ENCODE measurements at regions not wholly inside any gene's neighbourhood (a gene's known extent, or its start where the extent isn't known, plus 50 kb on each side); places are given as distances from the start of the nearest gene placed in this dataset.
"Not testable (repeated sequence)": the region's sequence is repeated elsewhere in the genome, so short reads cannot be mapped to it uniquely, and the experiment has no call there.

DNA sequence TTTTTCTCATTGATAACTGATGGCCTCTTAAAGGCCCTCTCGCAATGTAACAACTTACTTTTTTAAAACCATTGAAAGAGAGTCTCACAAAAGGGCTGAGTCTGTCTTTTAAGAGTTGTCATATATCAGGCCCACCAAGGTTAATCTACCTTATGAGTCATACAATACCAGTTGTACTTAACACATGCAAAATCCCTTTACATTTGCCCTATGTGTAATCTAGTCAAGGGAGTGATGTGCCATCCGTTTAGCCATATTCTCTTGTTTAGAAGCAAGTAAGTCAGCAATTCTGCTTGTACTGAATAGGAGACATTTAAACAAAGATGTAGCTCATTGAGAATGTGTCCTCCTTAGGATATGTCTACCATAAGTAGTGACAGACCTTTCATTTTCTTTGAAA is 143.7 kb downstream of the TENT5A start:
- TF ChIP-seq CTCF (IDR thresholded peaks at IDR 0.05; ENCODE audit: control extremely low read depth, extremely low read depth): no peak
- Histone ChIP-seq H3K9ac (ENCODE audit: insufficient read depth in 1 of 2, low read length in 2 of 2) (no peak overlapping the region), H3K27me3 (ENCODE audit: control insufficient read depth in 3 of 3, insufficient read depth in 3 of 3, low read length in 2 of 3) (no peaks in the 10 kb centered on the region), H3K27ac (ENCODE audit: low read depth in 1 of 2, low read length in 1 of 2) (no peak overlapping the region), H3K4me1 (ENCODE audit: control insufficient read depth in 5 of 5, insufficient read depth in 5 of 5, low read length in 5 of 5) (peaks cover 0 to 3% (median 0%) of the 10 kb centered on the region in 5 donors), H3K9me3 (ENCODE audit: control insufficient read depth in 4 of 4, insufficient read depth in 3 of 4, low read length in 3 of 4) (no peaks in the 10 kb centered on the region), H3K4me3 (no peak overlapping the region), H3K36me3 (ENCODE audit: control insufficient read depth in 4 of 4, insufficient read depth in 4 of 4, low read length in 4 of 4) (no peaks in the 10 kb centered on the region)
- WGBS, 2 donors: 92 to 94% methylated on average over 2 of the region's 2 CpGs
- ATAC-seq (ENCODE audit: insufficient read depth, low FRiP score) (no peak), DNase-seq (no peak)

DNA sequence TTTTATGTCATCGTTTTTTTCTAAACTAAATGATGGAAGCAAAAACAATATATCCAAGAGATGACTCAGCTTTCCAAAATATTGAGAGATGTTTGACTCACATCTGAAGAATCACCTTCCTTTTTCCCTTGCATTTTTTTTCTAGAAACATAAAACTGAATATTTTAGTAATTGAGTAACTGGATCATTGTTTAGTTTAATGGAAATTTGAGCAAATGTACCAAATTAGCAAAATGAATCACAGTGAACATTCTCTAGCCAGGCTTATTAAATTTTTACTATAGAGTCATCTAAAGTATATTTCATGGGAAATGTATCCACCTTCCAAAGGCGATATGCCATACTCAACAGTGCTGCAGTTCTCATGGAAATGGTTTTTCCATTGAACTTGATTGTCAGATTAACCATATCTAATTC is 145.5 kb downstream of the TENT5A start:
- no peaks in the 10 kb centered on the region for H3K27me3 ChIP-seq (ENCODE audit: control insufficient read depth in 3 of 3, insufficient read depth in 3 of 3, low read length in 2 of 3)
- no peak overlapping the region for H3K9ac ChIP-seq (ENCODE audit: insufficient read depth in 1 of 2, low read length in 2 of 2)
- 89 to 92% methylated on average over 2 of the region's 2 CpGs for WGBS, 2 donors
- DNase-seq: no peak
- no peak for ATAC-seq (ENCODE audit: insufficient read depth, low FRiP score)
- no peaks in the 10 kb centered on the region for H3K36me3 ChIP-seq (ENCODE audit: control insufficient read depth in 4 of 4, insufficient read depth in 4 of 4, low read length in 4 of 4)
- no peaks in the 10 kb centered on the region for H3K9me3 ChIP-seq (ENCODE audit: control insufficient read depth in 4 of 4, insufficient read depth in 3 of 4, low read length in 3 of 4)
- H3K4me3 ChIP-seq: no peak overlapping the region
- TF ChIP-seq CTCF (IDR thresholded peaks at IDR 0.05; ENCODE audit: control extremely low read depth, extremely low read depth): no peak
- no peaks in the 10 kb centered on the region for H3K4me1 ChIP-seq (ENCODE audit: control insufficient read depth in 5 of 5, insufficient read depth in 5 of 5, low read length in 5 of 5)
- H3K27ac ChIP-seq (ENCODE audit: low read depth in 1 of 2, low read length in 1 of 2): no peak overlapping the region

- H3K4me1 ChIP-seq (ENCODE audit: control insufficient read depth in 5 of 5, insufficient read depth in 5 of 5, low read length in 5 of 5): no peaks in the 10 kb centered on the region
- no peaks in the 10 kb centered on the region for H3K27me3 ChIP-seq (ENCODE audit: control insufficient read depth in 3 of 3, insufficient read depth in 3 of 3, low read length in 2 of 3)
- no peak for TF ChIP-seq CTCF (IDR thresholded peaks at IDR 0.05; ENCODE audit: control extremely low read depth, extremely low read depth)
- no peak for DNase-seq
- no peaks in the 10 kb centered on the region for H3K9me3 ChIP-seq (ENCODE audit: control insufficient read depth in 4 of 4, insufficient read depth in 3 of 4, low read length in 3 of 4)
- no peak overlapping the region for H3K27ac ChIP-seq (ENCODE audit: low read depth in 1 of 2, low read length in 1 of 2)
- no peak overlapping the region for H3K9ac ChIP-seq (ENCODE audit: insufficient read depth in 1 of 2, low read length in 2 of 2)
- H3K36me3 ChIP-seq (ENCODE audit: control insufficient read depth in 4 of 4, insufficient read depth in 4 of 4, low read length in 4 of 4): no peaks in the 10 kb centered on the region
- WGBS, 2 donors: 89 to 91% methylated on average over 1 of the region's 1 CpG
- H3K4me3 ChIP-seq: no peak overlapping the region
- no peak for ATAC-seq (ENCODE audit: insufficient read depth, low FRiP score)
Observed at GRCh38 chr6:81605526-81605925, 147.0 kb downstream of the TENT5A start.

GRCh38 chr6:81601918-81602317 is 150.6 kb downstream of the TENT5A start:
- no peak overlapping the region for H3K4me3 ChIP-seq
- ATAC-seq (ENCODE audit: insufficient read depth, low FRiP score): no peak
- 81 to 90% methylated on average over 2 of the region's 2 CpGs for WGBS, 2 donors

GRCh38 chr6:81600488-81600887 is 152.0 kb downstream of the TENT5A start:
- DNase-seq; H3K36me3 ChIP-seq (ENCODE audit: control insufficient read depth in 4 of 4, insufficient read depth in 4 of 4, low read length in 4 of 4); H3K27me3 ChIP-seq (ENCODE audit: control insufficient read depth in 3 of 3, insufficient read depth in 3 of 3, low read length in 2 of 3); ATAC-seq (ENCODE audit: insufficient read depth, low FRiP score); H3K4me3 ChIP-seq; H3K9ac ChIP-seq (ENCODE audit: insufficient read depth in 1 of 2, low read length in 2 of 2); H3K4me1 ChIP-seq (ENCODE audit: control insufficient read depth in 5 of 5, insufficient read depth in 5 of 5, low read length in 5 of 5); H3K27ac ChIP-seq (ENCODE audit: low read depth in 1 of 2, low read length in 1 of 2); H3K9me3 ChIP-seq (ENCODE audit: control insufficient read depth in 4 of 4, insufficient read depth in 3 of 4, low read length in 3 of 4): not testable (repeated sequence)
- 93 to 95% methylated on average over 4 of the region's 4 CpGs for WGBS, 2 donors

More at GRCh38 chr6:81601918-81602317, 150.6 kb downstream of the TENT5A start:
- Histone ChIP-seq H3K9ac (ENCODE audit: insufficient read depth in 1 of 2, low read length in 2 of 2) (no peak overlapping the region), H3K9me3 (ENCODE audit: control insufficient read depth in 4 of 4, insufficient read depth in 3 of 4, low read length in 3 of 4) (no peaks in the 10 kb centered on the region), H3K27ac (ENCODE audit: low read depth in 1 of 2, low read length in 1 of 2) (no peak overlapping the region), H3K27me3 (ENCODE audit: control insufficient read depth in 3 of 3, insufficient read depth in 3 of 3, low read length in 2 of 3) (no peaks in the 10 kb centered on the region), H3K4me1 (ENCODE audit: control insufficient read depth in 5 of 5, insufficient read depth in 5 of 5, low read length in 5 of 5) (no peaks in the 10 kb centered on the region), H3K36me3 (ENCODE audit: control insufficient read depth in 4 of 4, insufficient read depth in 4 of 4, low read length in 4 of 4) (no peaks in the 10 kb centered on the region)
- no peak for TF ChIP-seq CTCF (IDR thresholded peaks at IDR 0.05; ENCODE audit: control extremely low read depth, extremely low read depth)
- DNase-seq: no peak

All from lung (tissue), 11 donors.